ENCODE measurements at regions not wholly inside any gene's neighbourhood (a gene's known extent, or its start where the extent isn't known, plus 50 kb on each side); places are given as distances from the start of the nearest gene placed in this dataset.

DNA sequence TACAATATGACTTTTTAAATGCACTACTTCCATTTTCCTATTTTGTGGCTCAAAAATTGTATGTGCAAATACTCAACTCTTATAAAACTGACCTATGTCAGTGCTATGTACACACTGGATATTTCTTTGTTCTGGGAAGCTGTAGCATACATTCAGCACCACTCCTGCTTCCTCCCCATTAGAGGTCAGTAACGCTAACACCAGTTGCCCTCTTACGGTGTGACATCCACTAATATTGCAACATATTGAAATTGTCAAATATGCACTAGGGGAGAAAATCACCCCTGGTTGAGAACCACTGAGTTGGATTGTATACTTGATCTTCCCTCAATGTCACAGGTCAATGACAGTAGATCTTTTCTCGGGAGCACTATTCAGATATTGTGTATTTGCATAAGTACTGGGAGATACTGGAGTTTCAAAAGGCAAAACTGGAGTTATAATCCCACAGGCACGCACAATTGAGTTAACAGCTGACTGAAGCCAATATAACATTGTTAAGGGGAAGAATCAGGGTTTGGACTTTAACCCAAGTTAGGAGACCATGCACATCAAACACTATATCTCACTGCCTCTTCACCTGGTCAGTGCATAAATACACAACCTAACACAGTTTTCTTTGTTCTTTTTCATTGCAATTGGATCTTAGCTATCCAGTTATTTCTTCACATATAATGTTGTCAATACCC lies 1276.5 kb upstream of the MIR17HG start (continued):
- TF ChIP-seq, protein P1, sequence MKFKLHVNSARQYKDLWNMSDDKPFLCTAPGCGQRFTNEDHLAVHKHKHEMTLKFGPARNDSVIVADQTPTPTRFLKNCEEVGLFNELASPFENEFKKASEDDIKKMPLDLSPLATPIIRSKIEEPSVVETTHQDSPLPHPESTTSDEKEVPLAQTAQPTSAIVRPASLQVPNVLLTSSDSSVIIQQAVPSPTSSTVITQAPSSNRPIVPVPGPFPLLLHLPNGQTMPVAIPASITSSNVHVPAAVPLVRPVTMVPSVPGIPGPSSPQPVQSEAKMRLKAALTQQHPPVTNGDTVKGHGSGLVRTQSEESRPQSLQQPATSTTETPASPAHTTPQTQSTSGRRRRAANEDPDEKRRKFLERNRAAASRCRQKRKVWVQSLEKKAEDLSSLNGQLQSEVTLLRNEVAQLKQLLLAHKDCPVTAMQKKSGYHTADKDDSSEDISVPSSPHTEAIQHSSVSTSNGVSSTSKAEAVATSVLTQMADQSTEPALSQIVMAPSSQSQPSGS (tag by site-specific recombination; IDR thresholded peaks at IDR 0.05; ENCODE audit: low read depth) = no peak
- TF ChIP-seq SP7 (tag by site-specific recombination; IDR thresholded peaks at IDR 0.05) (no peak), ZNF658 (tag by site-specific recombination; IDR thresholded peaks at IDR 0.05) (no peak), ZBTB8A (tag by site-specific recombination; IDR thresholded peaks at IDR 0.05) (no peak)
- TF ChIP-seq, protein P2, sequence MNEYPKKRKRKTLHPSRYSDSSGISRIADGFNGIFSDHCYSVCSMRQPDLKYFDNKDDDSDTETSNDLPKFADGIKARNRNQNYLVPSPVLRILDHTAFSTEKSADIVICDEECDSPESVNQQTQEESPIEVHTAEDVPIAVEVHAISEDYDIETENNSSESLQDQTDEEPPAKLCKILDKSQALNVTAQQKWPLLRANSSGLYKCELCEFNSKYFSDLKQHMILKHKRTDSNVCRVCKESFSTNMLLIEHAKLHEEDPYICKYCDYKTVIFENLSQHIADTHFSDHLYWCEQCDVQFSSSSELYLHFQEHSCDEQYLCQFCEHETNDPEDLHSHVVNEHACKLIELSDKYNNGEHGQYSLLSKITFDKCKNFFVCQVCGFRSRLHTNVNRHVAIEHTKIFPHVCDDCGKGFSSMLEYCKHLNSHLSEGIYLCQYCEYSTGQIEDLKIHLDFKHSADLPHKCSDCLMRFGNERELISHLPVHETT (tag by site-specific recombination; IDR thresholded peaks at IDR 0.05) = no peak

DNA sequence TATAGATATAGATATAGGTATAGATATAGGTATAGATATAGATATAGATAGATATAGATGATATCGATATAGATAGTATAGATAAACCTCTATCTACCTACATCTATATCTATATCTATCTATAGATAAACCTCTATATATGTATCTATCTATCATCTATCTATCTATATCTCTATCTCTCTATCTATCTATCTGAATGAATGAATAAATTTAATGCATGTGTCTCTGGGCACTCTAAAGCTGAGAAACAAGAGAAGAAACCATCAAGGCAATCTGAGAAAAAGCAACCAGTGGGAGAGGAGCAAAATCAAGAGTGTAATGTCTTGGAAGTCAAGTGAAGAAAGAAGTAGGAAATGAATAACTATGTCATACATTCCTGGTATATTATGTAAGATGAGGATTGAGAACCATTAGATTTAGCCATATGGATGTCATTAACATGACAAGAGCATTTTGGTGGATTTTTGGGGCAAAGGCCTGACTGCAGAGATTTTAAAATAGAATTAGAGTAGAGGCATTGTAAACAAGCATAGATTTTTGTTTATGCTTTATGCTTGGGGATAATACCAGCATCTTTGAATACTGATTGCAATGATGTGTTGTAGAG lies 1262.7 kb upstream of the MIR17HG start:
- H3K4me3 ChIP-seq (ENCODE audit: low read depth, low read length) = no peak overlapping the region
- H3K4me1 ChIP-seq (ENCODE audit: control insufficient read depth, insufficient read depth, low read length) = no peaks in the 10 kb centered on the region
- ChIA-PET POLR2A (no interaction called here), CTCF (no interaction called here)
- TF ChIP-seq, protein P3, sequence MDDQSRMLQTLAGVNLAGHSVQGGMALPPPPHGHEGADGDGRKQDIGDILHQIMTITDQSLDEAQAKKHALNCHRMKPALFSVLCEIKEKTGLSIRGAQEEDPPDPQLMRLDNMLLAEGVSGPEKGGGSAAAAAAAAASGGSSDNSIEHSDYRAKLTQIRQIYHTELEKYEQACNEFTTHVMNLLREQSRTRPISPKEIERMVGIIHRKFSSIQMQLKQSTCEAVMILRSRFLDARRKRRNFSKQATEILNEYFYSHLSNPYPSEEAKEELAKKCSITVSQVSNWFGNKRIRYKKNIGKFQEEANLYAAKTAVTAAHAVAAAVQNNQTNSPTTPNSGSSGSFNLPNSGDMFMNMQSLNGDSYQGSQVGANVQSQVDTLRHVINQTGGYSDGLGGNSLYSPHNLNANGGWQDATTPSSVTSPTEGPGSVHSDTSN (CRISPR knock-in tag; IDR thresholded peaks at IDR 0.05) = no peak
- TF ChIP-seq IKZF3 (tag by site-specific recombination; IDR thresholded peaks at IDR 0.05) (no peak), FEZF1 (tag by site-specific recombination; IDR thresholded peaks at IDR 0.05) (no peak), YY2 (tag by site-specific recombination; IDR thresholded peaks at IDR 0.05) (no peak), OSR2 (tag by site-specific recombination; IDR thresholded peaks at IDR 0.05) (no peak), ZNF324 (tag by site-specific recombination; IDR thresholded peaks at IDR 0.05) (no peak), ZNF426 (tag by site-specific recombination; IDR thresholded peaks at IDR 0.05) (no peak), ZNF157 (tag by site-specific recombination; IDR thresholded peaks at IDR 0.05) (no peak), KLF7 (tag by site-specific recombination; IDR thresholded peaks at IDR 0.05; ENCODE audit: borderline replicate concordance) (no peak), ZNF555 (tag by site-specific recombination; conservative IDR thresholded peaks at IDR 0.05) (no peak), OVOL3 (tag by site-specific recombination; IDR thresholded peaks at IDR 0.05) (no peak), KLF10 (tag by site-specific recombination; IDR thresholded peaks at IDR 0.05) (no peak)
- TF ChIP-seq, protein P4, sequence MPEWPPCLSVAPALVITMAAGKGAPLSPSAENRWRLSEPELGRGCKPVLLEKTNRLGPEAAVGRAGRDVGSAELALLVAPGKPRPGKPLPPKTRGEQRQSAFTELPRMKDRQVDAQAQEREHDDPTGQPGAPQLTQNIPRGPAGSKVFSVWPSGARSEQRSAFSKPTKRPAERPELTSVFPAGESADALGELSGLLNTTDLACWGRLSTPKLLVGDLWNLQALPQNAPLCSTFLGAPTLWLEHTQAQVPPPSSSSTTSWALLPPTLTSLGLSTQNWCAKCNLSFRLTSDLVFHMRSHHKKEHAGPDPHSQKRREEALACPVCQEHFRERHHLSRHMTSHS (tag by site-specific recombination; IDR thresholded peaks at IDR 0.05) = no peak
- TF ChIP-seq, protein P5, sequence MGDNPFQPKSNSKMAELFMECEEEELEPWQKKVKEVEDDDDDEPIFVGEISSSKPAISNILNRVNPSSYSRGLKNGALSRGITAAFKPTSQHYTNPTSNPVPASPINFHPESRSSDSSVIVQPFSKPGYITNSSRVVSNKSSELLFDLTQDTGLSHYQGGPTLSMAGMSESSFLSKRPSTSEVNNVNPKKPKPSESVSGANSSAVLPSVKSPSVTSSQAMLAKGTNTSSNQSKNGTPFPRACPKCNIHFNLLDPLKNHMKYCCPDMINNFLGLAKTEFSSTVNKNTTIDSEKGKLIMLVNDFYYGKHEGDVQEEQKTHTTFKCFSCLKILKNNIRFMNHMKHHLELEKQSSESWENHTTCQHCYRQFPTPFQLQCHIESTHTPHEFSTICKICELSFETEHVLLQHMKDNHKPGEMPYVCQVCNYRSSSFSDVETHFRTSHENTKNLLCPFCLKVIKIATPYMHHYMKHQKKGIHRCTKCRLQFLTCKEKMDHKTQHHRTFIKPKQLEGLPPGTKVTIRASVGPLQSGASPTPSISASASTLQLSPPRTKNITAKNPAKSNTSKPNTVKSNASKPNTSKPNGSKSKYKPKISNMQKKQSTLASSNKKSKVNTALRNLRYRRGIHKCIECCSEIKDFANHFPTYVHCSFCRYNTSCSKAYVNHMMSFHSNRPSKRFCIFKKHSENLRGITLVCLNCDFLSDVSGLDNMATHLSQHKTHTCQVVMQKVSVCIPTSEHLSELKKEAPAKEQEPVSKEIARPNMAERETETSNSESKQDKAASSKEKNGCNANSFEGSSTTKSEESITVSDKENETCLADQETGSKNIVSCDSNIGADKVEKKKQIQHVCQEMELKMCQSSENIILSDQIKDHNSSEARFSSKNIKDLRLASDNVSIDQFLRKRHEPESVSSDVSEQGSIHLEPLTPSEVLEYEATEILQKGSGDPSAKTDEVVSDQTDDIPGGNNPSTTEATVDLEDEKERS (tag by site-specific recombination; IDR thresholded peaks at IDR 0.05) = no peak
- TF ChIP-seq, protein P6, sequence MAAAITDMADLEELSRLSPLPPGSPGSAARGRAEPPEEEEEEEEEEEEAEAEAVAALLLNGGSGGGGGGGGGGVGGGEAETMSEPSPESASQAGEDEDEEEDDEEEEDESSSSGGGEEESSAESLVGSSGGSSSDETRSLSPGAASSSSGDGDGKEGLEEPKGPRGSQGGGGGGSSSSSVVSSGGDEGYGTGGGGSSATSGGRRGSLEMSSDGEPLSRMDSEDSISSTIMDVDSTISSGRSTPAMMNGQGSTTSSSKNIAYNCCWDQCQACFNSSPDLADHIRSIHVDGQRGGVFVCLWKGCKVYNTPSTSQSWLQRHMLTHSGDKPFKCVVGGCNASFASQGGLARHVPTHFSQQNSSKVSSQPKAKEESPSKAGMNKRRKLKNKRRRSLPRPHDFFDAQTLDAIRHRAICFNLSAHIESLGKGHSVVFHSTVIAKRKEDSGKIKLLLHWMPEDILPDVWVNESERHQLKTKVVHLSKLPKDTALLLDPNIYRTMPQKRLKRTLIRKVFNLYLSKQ (tag by site-specific recombination; IDR thresholded peaks at IDR 0.05; ENCODE audit: borderline replicate concordance) = no peak
- TF ChIP-seq, protein P7, sequence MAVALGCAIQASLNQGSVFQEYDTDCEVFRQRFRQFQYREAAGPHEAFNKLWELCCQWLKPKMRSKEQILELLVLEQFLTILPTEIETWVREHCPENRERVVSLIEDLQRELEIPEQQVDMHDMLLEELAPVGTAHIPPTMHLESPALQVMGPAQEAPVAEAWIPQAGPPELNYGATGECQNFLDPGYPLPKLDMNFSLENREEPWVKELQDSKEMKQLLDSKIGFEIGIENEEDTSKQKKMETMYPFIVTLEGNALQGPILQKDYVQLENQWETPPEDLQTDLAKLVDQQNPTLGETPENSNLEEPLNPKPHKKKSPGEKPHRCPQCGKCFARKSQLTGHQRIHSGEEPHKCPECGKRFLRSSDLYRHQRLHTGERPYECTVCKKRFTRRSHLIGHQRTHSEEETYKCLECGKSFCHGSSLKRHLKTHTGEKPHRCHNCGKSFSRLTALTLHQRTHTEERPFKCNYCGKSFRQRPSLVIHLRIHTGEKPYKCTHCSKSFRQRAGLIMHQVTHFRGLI (tag by site-specific recombination; IDR thresholded peaks at IDR 0.05) = no peak
- TF ChIP-seq, protein P8, sequence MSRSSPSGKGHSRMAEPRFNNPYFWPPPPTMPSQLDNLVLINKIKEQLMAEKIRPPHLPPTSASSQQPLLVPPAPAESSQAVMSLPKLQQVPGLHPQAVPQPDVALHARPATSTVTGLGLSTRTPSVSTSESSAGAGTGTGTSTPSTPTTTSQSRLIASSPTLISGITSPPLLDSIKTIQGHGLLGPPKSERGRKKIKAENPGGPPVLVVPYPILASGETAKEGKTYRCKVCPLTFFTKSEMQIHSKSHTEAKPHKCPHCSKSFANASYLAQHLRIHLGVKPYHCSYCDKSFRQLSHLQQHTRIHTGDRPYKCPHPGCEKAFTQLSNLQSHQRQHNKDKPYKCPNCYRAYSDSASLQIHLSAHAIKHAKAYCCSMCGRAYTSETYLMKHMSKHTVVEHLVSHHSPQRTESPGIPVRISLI (tag by site-specific recombination; IDR thresholded peaks at IDR 0.05) = no peak
- H3K27ac ChIP-seq (ENCODE audit: extremely low read depth, low read depth, low read length) = no peak overlapping the region
- H3K9me3 ChIP-seq (ENCODE audit: control insufficient read depth, insufficient read depth, low read depth, low read length) = no peaks in the 10 kb centered on the region
- H3K36me3 ChIP-seq (ENCODE audit: control insufficient read depth in 2 of 2, insufficient read depth in 1 of 2, low read length in 2 of 2) = no peaks in the 10 kb centered on the region

Data from HEK293 (cell line).